ENCODE measurements at regions not wholly inside any gene's neighbourhood (a gene's known extent, or its start where the extent isn't known, plus 50 kb on each side); places are given as distances from the start of the nearest gene placed in this dataset.

DNA sequence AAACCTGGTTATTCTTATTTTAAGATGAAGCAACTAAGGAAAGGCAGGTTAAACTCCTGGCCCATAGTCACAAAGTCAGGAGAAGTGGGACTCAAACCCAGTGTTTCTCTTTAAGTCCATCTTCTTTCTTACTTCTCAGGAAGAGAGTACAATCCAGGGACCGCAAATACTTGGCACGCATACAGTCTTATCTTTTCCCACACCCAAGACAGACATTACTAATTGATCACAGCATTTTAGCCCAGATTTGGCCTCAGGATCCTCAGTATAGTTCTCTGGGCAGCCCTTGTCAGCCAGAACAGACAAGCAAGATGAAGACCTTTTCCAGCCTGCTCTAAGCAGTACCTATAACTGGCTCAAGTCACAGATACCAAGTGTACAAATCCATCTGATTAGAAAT lies 125.5 kb upstream of the RAI14 start:
- no peak for TF ChIP-seq CREB1 (IDR thresholded peaks at IDR 0.05; ENCODE audit: low read depth)
- no peak for TF ChIP-seq TAF1 (IDR thresholded peaks at IDR 0.05; ENCODE audit: low read depth)
- TF ChIP-seq, protein P1, sequence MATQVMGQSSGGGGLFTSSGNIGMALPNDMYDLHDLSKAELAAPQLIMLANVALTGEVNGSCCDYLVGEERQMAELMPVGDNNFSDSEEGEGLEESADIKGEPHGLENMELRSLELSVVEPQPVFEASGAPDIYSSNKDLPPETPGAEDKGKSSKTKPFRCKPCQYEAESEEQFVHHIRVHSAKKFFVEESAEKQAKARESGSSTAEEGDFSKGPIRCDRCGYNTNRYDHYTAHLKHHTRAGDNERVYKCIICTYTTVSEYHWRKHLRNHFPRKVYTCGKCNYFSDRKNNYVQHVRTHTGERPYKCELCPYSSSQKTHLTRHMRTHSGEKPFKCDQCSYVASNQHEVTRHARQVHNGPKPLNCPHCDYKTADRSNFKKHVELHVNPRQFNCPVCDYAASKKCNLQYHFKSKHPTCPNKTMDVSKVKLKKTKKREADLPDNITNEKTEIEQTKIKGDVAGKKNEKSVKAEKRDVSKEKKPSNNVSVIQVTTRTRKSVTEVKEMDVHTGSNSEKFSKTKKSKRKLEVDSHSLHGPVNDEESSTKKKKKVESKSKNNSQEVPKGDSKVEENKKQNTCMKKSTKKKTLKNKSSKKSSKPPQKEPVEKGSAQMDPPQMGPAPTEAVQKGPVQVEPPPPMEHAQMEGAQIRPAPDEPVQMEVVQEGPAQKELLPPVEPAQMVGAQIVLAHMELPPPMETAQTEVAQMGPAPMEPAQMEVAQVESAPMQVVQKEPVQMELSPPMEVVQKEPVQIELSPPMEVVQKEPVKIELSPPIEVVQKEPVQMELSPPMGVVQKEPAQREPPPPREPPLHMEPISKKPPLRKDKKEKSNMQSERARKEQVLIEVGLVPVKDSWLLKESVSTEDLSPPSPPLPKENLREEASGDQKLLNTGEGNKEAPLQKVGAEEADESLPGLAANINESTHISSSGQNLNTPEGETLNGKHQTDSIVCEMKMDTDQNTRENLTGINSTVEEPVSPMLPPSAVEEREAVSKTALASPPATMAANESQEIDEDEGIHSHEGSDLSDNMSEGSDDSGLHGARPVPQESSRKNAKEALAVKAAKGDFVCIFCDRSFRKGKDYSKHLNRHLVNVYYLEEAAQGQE (IDR thresholded peaks at IDR 0.05; ENCODE audit: low read depth) = no peak
- TF ChIP-seq NFIC (IDR thresholded peaks at IDR 0.05) = no peak

- TF ChIP-seq USF1 (IDR thresholded peaks at IDR 0.05) = no peak
- no peak for TF ChIP-seq RAD21 (IDR thresholded peaks at IDR 0.05; ENCODE audit: low read depth)
- no peak for TF ChIP-seq YY1 (IDR thresholded peaks at IDR 0.05; ENCODE audit: low read depth)
- no peak for TF ChIP-seq TCF12 (IDR thresholded peaks at IDR 0.05; ENCODE audit: low read depth)
- TF ChIP-seq CEBPB (IDR thresholded peaks at IDR 0.05) = no peak
- TF ChIP-seq, protein P2, sequence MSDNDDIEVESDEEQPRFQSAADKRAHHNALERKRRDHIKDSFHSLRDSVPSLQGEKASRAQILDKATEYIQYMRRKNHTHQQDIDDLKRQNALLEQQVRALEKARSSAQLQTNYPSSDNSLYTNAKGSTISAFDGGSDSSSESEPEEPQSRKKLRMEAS (IDR thresholded peaks at IDR 0.05) = no peak
- TF ChIP-seq, protein P1 (IDR thresholded peaks at IDR 0.05; ENCODE audit: low read depth) = no peak
- no peak for TF ChIP-seq ZBTB7A (IDR thresholded peaks at IDR 0.05; ENCODE audit: low read depth)
- TF ChIP-seq CREB1 (IDR thresholded peaks at IDR 0.05; ENCODE audit: low read depth) = no peak
- no peak for TF ChIP-seq NFIC (IDR thresholded peaks at IDR 0.05)
- TF ChIP-seq TAF1 (IDR thresholded peaks at IDR 0.05; ENCODE audit: low read depth) = no peak
Measured at GRCh38 chr5:34531751-34532360, 124.3 kb upstream of the RAI14 start.

- TF ChIP-seq, protein P2 (IDR thresholded peaks at IDR 0.05) = no peak
- TF ChIP-seq, protein P1 (IDR thresholded peaks at IDR 0.05; ENCODE audit: low read depth) = no peak
Measured at GRCh38 chr5:34533582-34534522, 122.3 kb upstream of the RAI14 start.

- TF ChIP-seq FOXM1 (IDR thresholded peaks at IDR 0.05; ENCODE audit: borderline replicate concordance, low read depth) (no peak), EP300 (IDR thresholded peaks at IDR 0.05; ENCODE audit: borderline replicate concordance) (peak; percentile 39; the same call in 1 of the 2 replicates), ZBTB7A (IDR thresholded peaks at IDR 0.05; ENCODE audit: low read depth) (no peak), TEAD4 (IDR thresholded peaks at IDR 0.05) (peak; percentile 56; the same call in 1 of the 2 replicates)
Measured at GRCh38 chr5:34534523-34535103, 121.5 kb upstream of the RAI14 start.

DNA sequence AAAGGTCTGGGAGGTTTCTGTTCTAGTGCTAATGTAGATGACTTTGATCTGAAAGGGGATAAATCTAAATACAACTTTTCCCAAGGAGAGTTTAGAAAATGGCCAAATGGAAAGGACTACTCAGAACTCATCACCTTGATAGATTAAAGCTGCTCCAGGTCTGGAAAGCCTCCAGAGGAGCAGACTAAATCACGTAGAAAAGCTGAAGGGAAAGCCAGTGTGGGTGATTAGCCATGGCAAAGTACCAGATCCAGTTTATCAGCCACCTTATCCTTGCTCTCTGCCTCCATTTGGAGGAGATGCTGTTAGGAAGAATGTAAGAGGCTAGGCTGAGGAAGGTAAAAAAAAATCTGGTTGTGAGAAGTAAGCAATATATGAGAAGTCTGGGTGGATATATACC lies 120.7 kb upstream of the RAI14 start:
- TF ChIP-seq ZBTB7A (IDR thresholded peaks at IDR 0.05; ENCODE audit: low read depth) = no peak
- TF ChIP-seq TEAD4 (IDR thresholded peaks at IDR 0.05) = no peak
- TF ChIP-seq, protein P1 (IDR thresholded peaks at IDR 0.05; ENCODE audit: low read depth) = no peak
- no peak for TF ChIP-seq EGR1 (IDR thresholded peaks at IDR 0.05)
- no peak for TF ChIP-seq RAD21 (IDR thresholded peaks at IDR 0.05; ENCODE audit: low read depth)
- no peak for TF ChIP-seq USF1 (IDR thresholded peaks at IDR 0.05)
- no peak for TF ChIP-seq TCF12 (IDR thresholded peaks at IDR 0.05; ENCODE audit: low read depth)
- no peak for TF ChIP-seq NFIC (IDR thresholded peaks at IDR 0.05)
- TF ChIP-seq, protein P2 (IDR thresholded peaks at IDR 0.05) = no peak
- no peak for TF ChIP-seq EP300 (IDR thresholded peaks at IDR 0.05; ENCODE audit: borderline replicate concordance)
- TF ChIP-seq CREB1 (IDR thresholded peaks at IDR 0.05; ENCODE audit: low read depth) = no peak
- no peak for TF ChIP-seq FOXM1 (IDR thresholded peaks at IDR 0.05; ENCODE audit: borderline replicate concordance, low read depth)
- TF ChIP-seq CEBPB (IDR thresholded peaks at IDR 0.05) = no peak
- no peak for TF ChIP-seq YY1 (IDR thresholded peaks at IDR 0.05; ENCODE audit: low read depth)
